ENCODE measurements at regions not wholly inside any gene's neighbourhood (a gene's known extent, or its start where the extent isn't known, plus 50 kb on each side); places are given as distances from the start of the nearest gene placed in this dataset.

- Mint-ChIP-seq H3K27ac (no peak overlapping the region), H3K27me3 (ENCODE audit: low read depth, poor library complexity) (no peaks in the 10 kb centered on the region)
Observed at GRCh38 chr6:114783783-114784182, 441.0 kb upstream of the HS3ST5 start.

GRCh38 chr6:114783083-114783482 is 440.3 kb upstream of the HS3ST5 start:
- Mint-ChIP-seq H3K36me3 (ENCODE audit: low read depth) (no peaks in the 10 kb centered on the region), H3K4me1 (no peaks in the 10 kb centered on the region), H3K27ac (no peak overlapping the region), H3K9me3 (peaks cover 8% of the 10 kb centered on the region), H3K27me3 (ENCODE audit: low read depth, poor library complexity) (no peaks in the 10 kb centered on the region), H3K4me3 (no peak overlapping the region)
- DNase-seq: no peak
- TF ChIP-seq CTCF (IDR thresholded peaks at IDR 0.05): no peak

More at GRCh38 chr6:114783783-114784182, 441.0 kb upstream of the HS3ST5 start:
- no peaks in the 10 kb centered on the region for H3K4me1 Mint-ChIP-seq
- peaks cover 8% of the 10 kb centered on the region for H3K9me3 Mint-ChIP-seq
- TF ChIP-seq CTCF (IDR thresholded peaks at IDR 0.05): no peak
- H3K36me3 Mint-ChIP-seq (ENCODE audit: low read depth): no peaks in the 10 kb centered on the region
- DNase-seq: no peak
- no peak overlapping the region for H3K4me3 Mint-ChIP-seq

- Mint-ChIP-seq H3K4me3 (no peak overlapping the region), H3K9me3 (no peaks in the 10 kb centered on the region), H3K36me3 (ENCODE audit: low read depth) (no peaks in the 10 kb centered on the region), H3K27ac (peak overlapping the region; percentile 18), H3K27me3 (ENCODE audit: low read depth, poor library complexity) (no peaks in the 10 kb centered on the region), H3K4me1 (no peaks in the 10 kb centered on the region)
- DNase-seq: no peak
- TF ChIP-seq CTCF (IDR thresholded peaks at IDR 0.05): no peak
Observed at GRCh38 chr6:114764866-114765265, 422.0 kb upstream of the HS3ST5 start.

- no peak overlapping the region for H3K4me3 Mint-ChIP-seq
- no peak overlapping the region for H3K27ac Mint-ChIP-seq
- no peaks in the 10 kb centered on the region for H3K9me3 Mint-ChIP-seq
- no peak for TF ChIP-seq CTCF (IDR thresholded peaks at IDR 0.05)
- no peaks in the 10 kb centered on the region for H3K27me3 Mint-ChIP-seq (ENCODE audit: low read depth, poor library complexity)
- H3K4me1 Mint-ChIP-seq: no peaks in the 10 kb centered on the region
- no peaks in the 10 kb centered on the region for H3K36me3 Mint-ChIP-seq (ENCODE audit: low read depth)
- no peak for DNase-seq
Observed at GRCh38 chr6:114762145-114762544, 419.3 kb upstream of the HS3ST5 start.

GRCh38 chr6:114747995-114748625 is 405.3 kb upstream of the HS3ST5 start:
- H3K36me3 Mint-ChIP-seq (ENCODE audit: low read depth): no peaks in the 10 kb centered on the region
- peak; percentile 66 for DNase-seq
- no peak overlapping the region for H3K4me3 Mint-ChIP-seq
- no peak overlapping the region for H3K27ac Mint-ChIP-seq
- H3K9me3 Mint-ChIP-seq: no peaks in the 10 kb centered on the region
- no peaks in the 10 kb centered on the region for H3K27me3 Mint-ChIP-seq (ENCODE audit: low read depth, poor library complexity)
- H3K4me1 Mint-ChIP-seq: no peaks in the 10 kb centered on the region
- TF ChIP-seq CTCF (IDR thresholded peaks at IDR 0.05): peak; percentile 82

- Mint-ChIP-seq H3K27me3 (ENCODE audit: low read depth, poor library complexity) (no peaks in the 10 kb centered on the region), H3K27ac (no peak overlapping the region), H3K36me3 (ENCODE audit: low read depth) (no peaks in the 10 kb centered on the region), H3K4me3 (no peak overlapping the region), H3K4me1 (no peaks in the 10 kb centered on the region), H3K9me3 (peaks cover 3% of the 10 kb centered on the region)
- DNase-seq: no peak
- no peak for TF ChIP-seq CTCF (IDR thresholded peaks at IDR 0.05)
Observed at GRCh38 chr6:114740547-114740946, 397.7 kb upstream of the HS3ST5 start.
